Activated CD8-positive, alpha-beta T cell treated with anti-CD3 and anti-CD28 coated beads for 36 hours (primary cell): ENCODE measurements at regions not wholly inside any gene's neighbourhood (a gene's known extent, or its start where the extent isn't known, plus 50 kb on each side); places are given as distances from the start of the nearest gene placed in this dataset.

Experiments
- ATAC-seq: fragments of 200-7000 bp; cut with Tn5 transposase; one replicate; pipeline ENCODE4 v1.10.0; 2021; ENCODE audit warnings: mild to moderate bottlenecking, moderate library complexity
- CTCF ChIA-PET: fragments of 350-600 bp; sonication (Branson Sonifier 250); formaldehyde crosslinking; loops from one replicate; lab custom pipeline; 2021; ENCODE audit warnings: antibody characterized with exemption; lab: Charles Lee
- POLR2A ChIA-PET: fragments of 350-600 bp; sonication (Branson Sonifier 250); formaldehyde crosslinking; loops from one replicate; lab custom pipeline; 2021; ENCODE audit warnings: antibody characterized with exemption; lab: Charles Lee
- DNase-seq: peaks from one replicate; pipeline ENCODE4 v3.0.0-alpha.2; 2020
- H3K27ac Mint-ChIP-seq: one replicate; pipeline ENCODE4 v1.8.0; 2021; ENCODE audit warnings: mild to moderate bottlenecking, mixed read lengths
- H3K27me3 Mint-ChIP-seq: one replicate; pipeline ENCODE4 v1.8.0; 2021; ENCODE audit warnings: mixed read lengths
- H3K36me3 Mint-ChIP-seq: one replicate; pipeline ENCODE4 v1.8.0; 2021; ENCODE audit warnings: low read depth, mixed read lengths
- H3K4me1 Mint-ChIP-seq: one replicate; pipeline ENCODE4 v1.8.0; 2021; ENCODE audit warnings: low read depth, mixed read lengths
- H3K4me3 Mint-ChIP-seq: one replicate; pipeline ENCODE4 v1.8.0; 2021; ENCODE audit warnings: mild to moderate bottlenecking, moderate library complexity, mixed read lengths
- H3K9me3 Mint-ChIP-seq: one replicate; pipeline ENCODE4 v1.8.0; 2021; ENCODE audit warnings: mixed read lengths
- intact Hi-C: fragments of 100-400 bp; cut with micrococcal nuclease; formaldehyde crosslinking; loops from one replicate; pipeline ENCODE4 v1.10.0; 2022
- TF ChIP-seq, protein P1 (sequence below): fragments of 200-600 bp; IDR thresholded peaks from one replicate; pipeline ENCODE4 v1.8.0; 2022; ENCODE audit warnings: antibody characterized with exemption, mild to moderate bottlenecking

DNA sequence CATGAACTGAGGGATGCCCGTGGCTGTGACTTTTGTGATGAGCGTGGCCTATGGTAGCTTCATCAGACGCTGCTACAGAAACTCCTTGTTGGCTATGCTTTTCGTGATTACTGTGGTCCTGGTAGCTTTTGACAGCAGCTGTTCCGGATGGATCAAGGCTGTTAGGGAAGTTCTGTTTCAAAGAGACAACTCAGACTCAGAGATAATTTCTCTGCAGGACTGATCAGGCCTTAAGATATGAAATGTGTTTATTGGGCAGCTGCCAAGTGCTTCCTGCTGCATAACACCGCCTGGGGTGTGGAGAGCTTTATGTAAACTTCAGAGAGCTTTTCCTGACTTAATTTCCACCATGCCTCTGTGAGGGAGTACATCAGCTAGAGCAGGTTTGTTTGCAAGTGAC, 243.8 kb downstream of the TSN start:
- intact Hi-C loops, result no loop called here
- Mint-ChIP-seq H3K9me3 (no peaks in the 10 kb centered on the region), H3K27me3 (peaks cover 2% of the 10 kb centered on the region), H3K36me3 (no peaks in the 10 kb centered on the region), H3K4me3 (no peak overlapping the region), H3K4me1 (peaks cover 5% of the 10 kb centered on the region), H3K27ac (no peak overlapping the region)
- POLR2A ChIA-PET, result no interaction called here
- TF ChIP-seq, protein P1, sequence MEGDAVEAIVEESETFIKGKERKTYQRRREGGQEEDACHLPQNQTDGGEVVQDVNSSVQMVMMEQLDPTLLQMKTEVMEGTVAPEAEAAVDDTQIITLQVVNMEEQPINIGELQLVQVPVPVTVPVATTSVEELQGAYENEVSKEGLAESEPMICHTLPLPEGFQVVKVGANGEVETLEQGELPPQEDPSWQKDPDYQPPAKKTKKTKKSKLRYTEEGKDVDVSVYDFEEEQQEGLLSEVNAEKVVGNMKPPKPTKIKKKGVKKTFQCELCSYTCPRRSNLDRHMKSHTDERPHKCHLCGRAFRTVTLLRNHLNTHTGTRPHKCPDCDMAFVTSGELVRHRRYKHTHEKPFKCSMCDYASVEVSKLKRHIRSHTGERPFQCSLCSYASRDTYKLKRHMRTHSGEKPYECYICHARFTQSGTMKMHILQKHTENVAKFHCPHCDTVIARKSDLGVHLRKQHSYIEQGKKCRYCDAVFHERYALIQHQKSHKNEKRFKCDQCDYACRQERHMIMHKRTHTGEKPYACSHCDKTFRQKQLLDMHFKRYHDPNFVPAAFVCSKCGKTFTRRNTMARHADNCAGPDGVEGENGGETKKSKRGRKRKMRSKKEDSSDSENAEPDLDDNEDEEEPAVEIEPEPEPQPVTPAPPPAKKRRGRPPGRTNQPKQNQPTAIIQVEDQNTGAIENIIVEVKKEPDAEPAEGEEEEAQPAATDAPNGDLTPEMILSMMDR, result no peak
- CTCF ChIA-PET, result no interaction called here
- DNase-seq (no peak), ATAC-seq (no peak)

DNA sequence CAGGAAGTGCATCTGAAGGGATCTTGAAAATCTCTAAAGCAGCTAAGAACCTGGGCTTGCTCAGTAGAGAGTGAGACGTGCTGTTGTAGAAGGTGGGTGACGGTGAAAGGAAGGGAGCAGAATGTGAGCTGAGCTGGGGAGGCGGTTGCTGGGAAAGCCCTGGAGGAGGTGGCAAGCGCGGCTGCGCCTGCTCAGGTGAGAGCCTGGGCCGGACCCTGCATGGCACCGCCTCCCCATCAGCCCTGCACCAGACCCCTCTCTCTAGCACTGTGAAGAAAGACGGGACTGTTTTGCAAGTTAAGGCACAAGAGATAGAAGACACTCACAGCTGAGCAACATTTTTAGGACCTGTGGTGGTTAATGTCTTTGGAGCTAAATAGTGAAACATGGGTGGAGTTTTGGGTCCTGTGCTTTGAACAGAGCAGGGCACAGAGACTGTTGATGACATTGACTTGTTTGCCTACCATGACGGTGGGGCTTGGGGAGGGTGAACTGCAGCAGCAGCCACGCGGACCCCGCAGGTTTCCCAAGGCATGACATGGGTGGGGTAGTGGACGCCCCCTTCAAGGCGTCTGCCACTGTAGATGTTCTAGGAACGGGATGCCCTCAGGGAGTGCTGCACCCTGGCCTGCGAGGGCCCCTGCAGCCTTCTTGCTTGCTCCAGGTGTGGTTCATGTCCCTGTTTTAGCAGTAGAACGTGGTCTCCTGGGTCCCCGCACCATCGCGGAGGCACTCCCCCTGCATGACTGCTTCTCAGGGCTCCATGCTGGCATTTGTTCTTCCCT, 245.3 kb downstream of the TSN start:
- ChIA-PET CTCF (no interaction called here), POLR2A (no interaction called here)
- no peaks in the 10 kb centered on the region for H3K9me3 Mint-ChIP-seq
- no peaks in the 10 kb centered on the region for H3K4me1 Mint-ChIP-seq
- no peak for ATAC-seq
- H3K27ac Mint-ChIP-seq, result no peak overlapping the region
- intact Hi-C loops, result no loop called here
- H3K4me3 Mint-ChIP-seq, result no peak overlapping the region
- H3K36me3 Mint-ChIP-seq, result no peaks in the 10 kb centered on the region
- no peak for DNase-seq
- peaks cover 2% of the 10 kb centered on the region for H3K27me3 Mint-ChIP-seq
- TF ChIP-seq, protein P1, result no peak

DNA sequence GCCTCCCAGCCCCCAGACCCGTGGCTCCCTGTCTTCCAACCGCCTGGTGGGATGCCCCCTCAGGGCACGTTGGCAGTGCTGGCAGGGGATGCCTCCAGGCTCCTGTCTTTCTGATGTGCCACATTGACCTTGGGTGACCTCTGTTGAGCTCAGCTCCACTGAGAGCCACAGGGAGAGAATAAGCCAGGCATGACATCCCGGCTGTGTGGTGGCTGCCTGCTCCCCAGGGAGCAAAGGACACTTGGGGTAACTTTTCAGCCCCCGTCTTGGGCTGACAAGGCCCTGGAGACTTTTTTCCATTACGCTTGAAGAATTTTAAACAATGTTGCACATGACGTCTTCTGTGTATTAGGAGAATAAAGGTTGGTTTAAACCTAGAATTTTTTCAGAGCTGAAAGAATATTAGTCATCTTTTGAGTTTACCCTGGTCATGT, 246.0 kb downstream of the TSN start:
- Mint-ChIP-seq H3K27me3 (peaks cover 2% of the 10 kb centered on the region), H3K4me1 (no peaks in the 10 kb centered on the region), H3K27ac (no peak overlapping the region), H3K36me3 (no peaks in the 10 kb centered on the region), H3K9me3 (no peaks in the 10 kb centered on the region), H3K4me3 (no peak overlapping the region)
- no peak for DNase-seq
- TF ChIP-seq, protein P1, result no peak
- ChIA-PET POLR2A (no interaction called here), CTCF (no interaction called here)
- no peak for ATAC-seq
- intact Hi-C loops, result no loop called here

DNA sequence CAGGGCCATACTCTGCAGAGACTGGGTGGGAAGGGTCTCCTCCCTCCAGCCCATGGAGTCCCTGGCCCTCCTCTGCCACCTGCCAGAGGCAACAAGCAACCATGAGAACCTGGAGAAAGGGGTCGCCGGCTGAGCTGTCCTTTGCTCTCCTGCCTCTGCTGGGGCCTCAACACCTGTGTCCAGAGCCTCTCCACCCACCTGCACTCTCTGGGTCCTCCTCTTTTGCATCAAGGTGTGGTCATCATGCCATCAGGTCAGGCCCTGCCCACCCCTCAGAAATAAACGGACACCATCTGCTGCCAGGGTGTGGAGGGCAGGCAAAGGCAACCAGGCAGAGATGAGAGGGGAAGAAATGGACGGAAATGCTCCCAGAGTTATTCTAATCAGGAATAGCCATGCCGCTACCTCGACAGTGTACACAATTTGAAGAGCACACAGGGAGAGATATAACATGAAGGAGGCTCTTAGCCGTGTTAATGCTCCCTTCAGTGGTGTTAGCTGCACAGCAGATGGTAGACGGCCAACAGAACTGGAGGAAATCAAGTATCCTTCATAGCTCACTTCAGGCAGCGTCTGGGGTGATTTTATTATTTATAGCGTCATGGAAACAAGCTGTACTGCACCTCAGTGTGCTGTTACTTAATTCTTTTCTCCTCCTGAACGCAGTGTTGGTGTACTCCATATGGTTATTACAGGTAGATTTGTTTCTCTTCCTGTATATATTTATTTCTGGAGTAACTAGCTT, 247.9 kb downstream of the TSN start:
- Mint-ChIP-seq H3K9me3 (no peaks in the 10 kb centered on the region), H3K36me3 (no peaks in the 10 kb centered on the region), H3K4me3 (no peak overlapping the region), H3K27ac (no peak overlapping the region), H3K27me3 (peaks cover 2% of the 10 kb centered on the region), H3K4me1 (no peaks in the 10 kb centered on the region)
- intact Hi-C loops, result no loop called here
- ChIA-PET POLR2A (no interaction called here), CTCF (no interaction called here)
- no peak for ATAC-seq
- DNase-seq, result no peak
- TF ChIP-seq, protein P1, result no peak

DNA sequence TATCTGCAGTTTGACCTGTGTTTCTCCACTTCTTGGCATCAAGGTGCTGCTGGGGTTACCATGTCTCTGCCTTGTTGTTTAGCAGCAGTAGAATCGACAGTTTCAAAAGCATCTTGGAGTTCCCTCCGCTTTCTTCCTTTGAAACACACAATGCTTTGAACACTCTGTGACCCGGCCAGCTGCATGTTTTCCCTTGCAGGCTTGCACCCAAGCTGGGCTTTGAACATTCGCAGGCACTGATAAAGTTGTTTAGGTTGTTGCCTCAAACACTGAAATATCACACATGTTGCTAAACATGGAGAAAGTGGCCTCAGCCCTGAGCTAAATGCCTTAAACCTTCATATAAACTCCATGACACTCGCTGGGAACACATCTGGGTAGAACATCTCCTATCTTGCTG, 251.7 kb downstream of the TSN start:
- TF ChIP-seq, protein P1, result no peak
- Mint-ChIP-seq H3K27me3 (no peaks in the 10 kb centered on the region), H3K4me1 (no peaks in the 10 kb centered on the region), H3K36me3 (no peaks in the 10 kb centered on the region), H3K27ac (no peak overlapping the region), H3K9me3 (no peaks in the 10 kb centered on the region), H3K4me3 (no peak overlapping the region)
- ATAC-seq (no peak), DNase-seq (no peak)
- CTCF ChIA-PET, result no interaction called here
- POLR2A ChIA-PET, result interaction anchor here (0.7 kb wide), 1 partner anchor 288 kb away, joined by 3 read pairs; no protein-coding TSS in a partner anchor
- intact Hi-C loops, result no loop called here
